NCI-H510A (cell line): ENCODE measurements at regions not wholly inside any gene's neighbourhood (a gene's known extent, or its start where the extent isn't known, plus 50 kb on each side); places are given as distances from the start of the nearest gene placed in this dataset.

ENCODE experiments used
- DNase-seq: peaks from one replicate; lab custom pipeline; 2025; lab: John Stamatoyannopoulos, UW

- DNase-seq: no peak
These were observed 184.6 kb upstream of the DMAC1 start for GRCh38 chr9:7984203-7984602.

- DNase-seq: no peak
These were observed 183.9 kb upstream of the DMAC1 start for GRCh38 chr9:7983490-7983889.

- DNase-seq: no peak
These were observed 183.3 kb upstream of the DMAC1 start for GRCh38 chr9:7982907-7983306.

GRCh38 chr9:7980691-7981289, 181.2 kb upstream of the DMAC1 start:
- no peak for DNase-seq

- no peak for DNase-seq
These were observed 180.5 kb upstream of the DMAC1 start for GRCh38 chr9:7980041-7980440.

- DNase-seq: no peak
These were observed 180.0 kb upstream of the DMAC1 start for GRCh38 chr9:7979611-7980010.

- no peak for DNase-seq
These were observed 178.0 kb upstream of the DMAC1 start for GRCh38 chr9:7977586-7977985.

GRCh38 chr9:7976856-7977255, 177.3 kb upstream of the DMAC1 start:
- DNase-seq: no peak

- no peak for DNase-seq
These were observed 176.7 kb upstream of the DMAC1 start for GRCh38 chr9:7976167-7976755.

- DNase-seq: no peak
These were observed 175.8 kb upstream of the DMAC1 start for GRCh38 chr9:7975336-7975735.

- DNase-seq: no peak
These were observed 174.9 kb upstream of the DMAC1 start for GRCh38 chr9:7974335-7974960.

GRCh38 chr9:7973123-7973522, 173.5 kb upstream of the DMAC1 start:
- no peak for DNase-seq

GRCh38 chr9:7970681-7971330, 171.2 kb upstream of the DMAC1 start:
- DNase-seq: no peak

GRCh38 chr9:7968687-7969086, 169.1 kb upstream of the DMAC1 start:
- DNase-seq: no peak

GRCh38 chr9:7967851-7968250, 168.3 kb upstream of the DMAC1 start:
- DNase-seq: no peak

GRCh38 chr9:7967093-7967827, 167.7 kb upstream of the DMAC1 start:
- DNase-seq: no peak

- no peak for DNase-seq
These were observed 165.5 kb upstream of the DMAC1 start for GRCh38 chr9:7965063-7965462.

- no peak for DNase-seq
These were observed 163.4 kb upstream of the DMAC1 start for GRCh38 chr9:7963026-7963425.

GRCh38 chr9:7961076-7961475, 161.5 kb upstream of the DMAC1 start:
- DNase-seq: no peak

- no peak for DNase-seq
These were observed 160.9 kb upstream of the DMAC1 start for GRCh38 chr9:7960320-7961050.

GRCh38 chr9:7957803-7958202, 158.2 kb upstream of the DMAC1 start:
- no peak for DNase-seq

- DNase-seq: no peak
These were observed 148.0 kb upstream of the DMAC1 start for GRCh38 chr9:7947577-7947976.
